HG03175 (cell line): ENCODE measurements at regions not wholly inside any gene's neighbourhood (a gene's known extent, or its start where the extent isn't known, plus 50 kb on each side); places are given as distances from the start of the nearest gene placed in this dataset.
A peak's percentile ranks its signal among the peaks of the same experiment; 100 is the strongest.
"Not testable (repeated sequence)": the region's sequence is repeated elsewhere in the genome, so short reads cannot be mapped to it uniquely, and the experiment has no call there.

Source experiments
- ATAC-seq: cut with Tn5 transposase; IDR thresholded peaks from one replicate; pipeline ENCODE4 v1.9.1; 2021; ENCODE audit warnings: mild to moderate bottlenecking, moderate library complexity; ENCODE audit not compliant: unreplicated experiment

DNA sequence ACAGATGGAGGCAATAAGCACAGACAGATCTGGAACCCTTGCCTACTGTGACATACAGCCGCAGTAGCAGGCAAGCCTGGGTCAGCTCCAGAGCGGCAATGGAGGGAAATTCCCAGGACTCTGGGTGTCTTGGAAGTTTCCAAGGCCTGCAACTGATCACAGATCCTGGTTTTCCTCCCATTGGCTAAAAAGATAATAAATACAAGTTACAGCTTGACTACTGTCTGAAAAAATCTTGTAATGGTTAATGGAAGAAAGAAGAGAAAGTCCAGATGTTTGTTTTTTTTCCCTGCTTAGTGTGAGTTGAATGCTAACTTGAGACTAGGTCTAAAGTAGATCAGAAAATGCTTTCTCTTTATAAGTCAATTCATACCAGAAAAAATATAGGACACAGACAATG is 307.6 kb downstream of the ALDH8A1 start:
- ATAC-seq, result no peak

GRCh38 chr6:134640975-134641429 is 308.9 kb downstream of the ALDH8A1 start:
- peak; percentile 87 for ATAC-seq

- no peak for ATAC-seq
Observed at GRCh38 chr6:134640229-134640628, 309.7 kb downstream of the ALDH8A1 start.

DNA sequence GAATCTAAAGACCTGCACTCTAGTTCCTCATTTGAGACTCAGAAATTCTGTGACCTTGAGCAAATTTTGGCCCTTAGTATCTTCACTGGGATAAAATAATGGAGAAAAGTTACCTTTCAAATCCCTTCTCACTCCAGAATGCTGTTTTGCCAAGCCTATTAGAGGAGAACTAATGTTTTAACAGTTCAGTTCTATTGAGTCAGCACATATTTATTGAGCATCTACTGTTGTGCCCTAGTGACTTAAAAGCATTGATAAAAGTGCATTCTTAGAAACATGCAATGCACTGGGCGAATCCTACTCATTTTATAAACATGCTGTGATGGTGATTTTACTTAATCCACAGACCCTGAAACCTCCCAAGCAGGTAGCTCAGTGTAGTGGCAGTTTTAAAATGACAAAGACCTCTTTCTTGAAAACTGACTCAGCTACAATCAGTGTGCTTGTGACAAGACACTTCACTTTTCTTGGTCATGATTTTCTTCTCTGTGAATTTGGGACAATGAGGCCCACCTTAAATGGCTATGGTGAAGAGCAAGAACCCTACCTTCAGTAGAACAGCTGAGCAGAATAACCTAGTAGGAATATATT is 312.0 kb downstream of the ALDH8A1 start:
- ATAC-seq, result no peak

- no peak for ATAC-seq
Observed at GRCh38 chr6:134637282-134637681, 312.6 kb downstream of the ALDH8A1 start.

- ATAC-seq, result no peak
Observed at GRCh38 chr6:134636186-134636799, 313.6 kb downstream of the ALDH8A1 start.

- no peak for ATAC-seq
Observed at GRCh38 chr6:134634966-134635365, 314.9 kb downstream of the ALDH8A1 start.

- no peak for ATAC-seq
Observed at GRCh38 chr6:134634466-134634865, 315.4 kb downstream of the ALDH8A1 start.

GRCh38 chr6:134632982-134633940 is 315.3 kb upstream of the SGK1 start:
- ATAC-seq, result not testable (repeated sequence)

DNA sequence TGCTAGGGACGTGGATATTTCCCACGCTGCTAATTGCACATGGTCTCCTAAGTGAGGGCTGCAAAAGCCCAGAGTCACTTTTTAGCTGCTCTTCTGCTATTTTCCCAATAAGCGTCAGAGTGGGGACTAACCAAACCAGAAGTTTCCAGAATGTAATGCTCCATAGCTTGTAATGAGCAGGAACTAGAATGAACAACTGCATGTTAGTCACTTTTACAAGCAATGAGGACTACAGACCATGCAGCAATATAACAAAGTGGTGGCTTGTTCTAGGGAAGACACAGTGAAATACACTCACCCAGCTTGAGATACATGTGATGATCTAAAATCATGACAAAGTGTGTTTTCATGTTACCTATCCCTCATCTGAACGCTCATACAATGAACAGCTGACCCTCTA is 314.1 kb upstream of the SGK1 start:
- ATAC-seq, result no peak

DNA sequence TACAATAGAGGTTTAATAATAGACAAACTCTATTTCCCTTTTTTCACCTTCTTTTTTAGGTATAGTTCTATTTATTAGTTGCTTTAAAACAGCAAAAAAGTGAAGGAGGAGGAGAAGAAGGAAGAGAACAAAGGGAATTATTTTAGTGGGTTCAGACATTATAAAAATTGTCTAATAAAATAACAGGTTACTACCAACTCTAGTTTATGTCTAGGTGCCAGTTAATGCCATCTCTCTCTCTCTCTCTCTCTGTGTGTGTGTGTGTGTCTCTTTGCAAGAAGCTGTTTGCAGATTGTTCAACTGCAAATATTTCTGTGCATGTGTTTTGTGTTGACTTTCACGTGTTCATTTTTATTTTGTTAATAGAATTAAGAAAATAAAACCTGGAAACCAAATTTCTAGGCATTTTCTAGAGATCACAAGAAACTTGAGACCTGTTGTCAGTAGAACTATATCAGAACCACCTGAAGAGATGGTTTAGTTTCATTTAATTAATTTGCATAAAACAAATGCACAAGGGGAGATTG is 313.5 kb upstream of the SGK1 start:
- ATAC-seq, result no peak

DNA sequence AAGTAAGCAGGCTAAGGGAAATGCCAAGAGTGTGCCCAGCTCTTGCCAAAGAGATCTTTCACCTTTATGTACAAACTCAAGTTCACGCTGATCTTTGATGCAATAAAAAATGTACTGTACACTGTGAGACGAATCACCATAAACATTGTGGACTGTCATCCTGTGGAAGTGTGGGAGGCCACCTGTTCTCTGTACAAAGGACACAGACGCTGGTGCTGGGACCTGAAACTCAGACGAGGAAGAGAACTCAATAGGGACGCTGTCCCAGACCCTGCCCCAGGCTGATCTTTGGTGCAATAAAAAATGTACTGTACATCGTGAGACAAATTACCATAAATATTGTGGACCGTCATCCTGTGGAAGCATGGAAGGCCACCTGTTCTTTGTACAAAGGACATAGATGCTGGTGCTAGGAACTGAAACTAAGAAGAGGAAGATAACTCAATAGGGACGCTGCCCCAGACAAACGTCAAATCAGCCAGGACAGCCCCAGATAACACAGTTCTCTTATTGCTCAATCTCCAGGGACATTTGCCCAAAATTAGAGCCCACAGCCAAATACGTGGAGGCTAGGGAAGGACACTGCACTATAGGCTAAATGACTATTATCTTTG is 312.7 kb upstream of the SGK1 start:
- ATAC-seq, result no peak

- ATAC-seq, result no peak
Observed at GRCh38 chr6:134628154-134628553, 310.2 kb upstream of the SGK1 start.

DNA sequence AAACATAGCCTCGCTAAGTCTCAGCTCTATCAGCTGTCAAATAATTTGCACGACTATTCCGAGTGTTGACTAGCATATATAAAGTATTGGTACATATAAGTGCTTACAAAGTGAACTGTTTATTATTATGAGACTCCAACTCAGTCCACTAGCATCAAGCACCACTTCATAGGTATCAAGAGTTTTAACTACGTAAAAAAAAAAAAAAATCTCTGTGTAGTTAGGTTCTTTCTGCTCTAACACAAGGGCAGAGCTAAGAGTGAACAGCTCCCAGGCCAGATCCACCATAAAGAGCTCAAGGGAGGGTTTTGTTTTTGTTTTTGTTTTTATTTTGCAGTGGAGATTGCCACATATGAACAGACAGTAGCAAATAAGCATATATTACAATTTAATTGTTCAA is 309.8 kb upstream of the SGK1 start:
- ATAC-seq, result no peak

- ATAC-seq, result no peak
Observed at GRCh38 chr6:134626589-134626988, 308.7 kb upstream of the SGK1 start.

DNA sequence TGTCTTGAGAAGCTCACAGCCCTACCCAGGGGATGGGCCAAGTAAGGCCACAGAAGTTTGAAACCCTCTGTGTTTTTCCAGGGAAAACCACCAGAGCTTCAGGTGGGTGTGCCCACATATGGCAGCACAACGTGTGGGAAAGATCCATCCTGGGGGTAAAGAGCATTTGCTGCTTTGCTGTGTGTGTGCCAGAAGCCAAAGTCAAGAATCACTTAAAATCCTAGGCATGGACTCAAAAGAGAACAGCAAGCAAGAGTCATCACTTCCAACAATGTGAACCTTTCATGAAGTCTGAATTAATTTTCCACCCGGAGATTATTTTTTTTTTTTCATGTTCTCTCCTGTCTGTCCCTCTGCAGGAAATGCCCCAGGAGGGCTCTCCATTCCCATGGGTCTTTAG is 308.2 kb upstream of the SGK1 start:
- no peak for ATAC-seq

GRCh38 chr6:134624781-134625180 is 306.9 kb upstream of the SGK1 start:
- ATAC-seq, result no peak

GRCh38 chr6:134623401-134623800 is 305.5 kb upstream of the SGK1 start:
- no peak for ATAC-seq

GRCh38 chr6:134622382-134623173 is 304.7 kb upstream of the SGK1 start:
- no peak for ATAC-seq

- no peak for ATAC-seq
Observed at GRCh38 chr6:134621858-134622257, 303.9 kb upstream of the SGK1 start.
